Cardiac fibroblast (primary cell): ENCODE measurements at regions not wholly inside any gene's neighbourhood (a gene's known extent, or its start where the extent isn't known, plus 50 kb on each side); places are given as distances from the start of the nearest gene placed in this dataset.

Experiments
- DNase-seq, 2 donors: peaks; one replicate each; pipeline versions ENCODE4 v3.0.0 to v3.0.0-alpha.2; 2010; ENCODE audit warnings: low read depth in 2 of 2
- H3K4me3 ChIP-seq, 2 donors: replicated peaks in 1 of 2; 1 replicate in 1 of 2; 2 replicates in 1 of 2; pipeline ENCODE4 v1.5.1; 2011; ENCODE audit warnings: low read depth in 2 of 2, low read length in 2 of 2, mild to moderate bottlenecking in 2 of 2, moderate library complexity in 1 of 2
- TF ChIP-seq, protein P1 (sequence below): IDR thresholded peaks from one replicate; pipeline ENCODE4 v1.5.1; 2011; ENCODE audit warnings: low read depth, mild to moderate bottlenecking, low read length, inconsistent platforms

DNA sequence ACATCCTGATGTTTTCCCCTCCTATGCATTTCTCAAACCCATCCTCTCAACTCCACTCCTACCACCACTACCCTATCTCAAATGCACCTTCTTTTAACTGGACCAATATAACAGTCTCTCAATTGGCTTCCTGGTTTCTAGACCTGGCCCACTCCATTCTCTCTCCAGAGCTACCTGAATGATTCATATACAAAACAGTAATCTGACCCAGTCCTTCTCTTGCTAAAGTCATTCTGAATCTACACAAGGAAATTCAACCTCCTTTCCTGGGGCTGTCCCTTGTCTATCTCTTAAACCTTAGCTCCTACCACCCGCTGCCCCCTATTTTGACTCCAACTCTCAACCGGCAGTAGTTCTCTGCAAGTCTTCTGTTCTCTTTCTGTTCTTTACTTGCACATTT lies 97.2 kb downstream of the PCSK1 start:
- TF ChIP-seq, protein P1, sequence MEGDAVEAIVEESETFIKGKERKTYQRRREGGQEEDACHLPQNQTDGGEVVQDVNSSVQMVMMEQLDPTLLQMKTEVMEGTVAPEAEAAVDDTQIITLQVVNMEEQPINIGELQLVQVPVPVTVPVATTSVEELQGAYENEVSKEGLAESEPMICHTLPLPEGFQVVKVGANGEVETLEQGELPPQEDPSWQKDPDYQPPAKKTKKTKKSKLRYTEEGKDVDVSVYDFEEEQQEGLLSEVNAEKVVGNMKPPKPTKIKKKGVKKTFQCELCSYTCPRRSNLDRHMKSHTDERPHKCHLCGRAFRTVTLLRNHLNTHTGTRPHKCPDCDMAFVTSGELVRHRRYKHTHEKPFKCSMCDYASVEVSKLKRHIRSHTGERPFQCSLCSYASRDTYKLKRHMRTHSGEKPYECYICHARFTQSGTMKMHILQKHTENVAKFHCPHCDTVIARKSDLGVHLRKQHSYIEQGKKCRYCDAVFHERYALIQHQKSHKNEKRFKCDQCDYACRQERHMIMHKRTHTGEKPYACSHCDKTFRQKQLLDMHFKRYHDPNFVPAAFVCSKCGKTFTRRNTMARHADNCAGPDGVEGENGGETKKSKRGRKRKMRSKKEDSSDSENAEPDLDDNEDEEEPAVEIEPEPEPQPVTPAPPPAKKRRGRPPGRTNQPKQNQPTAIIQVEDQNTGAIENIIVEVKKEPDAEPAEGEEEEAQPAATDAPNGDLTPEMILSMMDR = no peak
- DNase-seq = peak in 1 of 2 donors; percentile 52
- H3K4me3 ChIP-seq = no peak overlapping the region

DNA sequence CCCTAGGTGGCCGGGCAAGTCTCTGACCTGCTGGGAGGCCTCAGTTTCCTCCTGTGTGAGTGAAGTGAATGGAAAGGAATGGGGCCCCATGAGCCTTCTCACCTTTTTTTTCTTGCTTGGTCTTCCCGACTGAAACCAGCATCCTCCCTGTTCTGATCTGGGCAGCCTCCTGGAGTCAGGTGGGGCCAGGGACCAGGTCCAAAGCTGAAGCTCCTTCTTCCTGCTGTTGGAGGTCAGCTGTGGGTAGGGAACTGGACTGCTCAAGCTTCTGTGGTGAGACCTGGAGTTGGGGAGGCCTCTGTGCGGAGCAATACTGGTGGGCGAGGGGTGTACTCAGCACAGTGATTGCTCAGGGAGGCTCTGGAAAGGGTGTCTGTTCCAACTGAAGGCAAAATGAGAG lies 99.7 kb downstream of the PCSK1 start:
- no peak overlapping the region for H3K4me3 ChIP-seq
- TF ChIP-seq, protein P1 = no peak
- no peak for DNase-seq

DNA sequence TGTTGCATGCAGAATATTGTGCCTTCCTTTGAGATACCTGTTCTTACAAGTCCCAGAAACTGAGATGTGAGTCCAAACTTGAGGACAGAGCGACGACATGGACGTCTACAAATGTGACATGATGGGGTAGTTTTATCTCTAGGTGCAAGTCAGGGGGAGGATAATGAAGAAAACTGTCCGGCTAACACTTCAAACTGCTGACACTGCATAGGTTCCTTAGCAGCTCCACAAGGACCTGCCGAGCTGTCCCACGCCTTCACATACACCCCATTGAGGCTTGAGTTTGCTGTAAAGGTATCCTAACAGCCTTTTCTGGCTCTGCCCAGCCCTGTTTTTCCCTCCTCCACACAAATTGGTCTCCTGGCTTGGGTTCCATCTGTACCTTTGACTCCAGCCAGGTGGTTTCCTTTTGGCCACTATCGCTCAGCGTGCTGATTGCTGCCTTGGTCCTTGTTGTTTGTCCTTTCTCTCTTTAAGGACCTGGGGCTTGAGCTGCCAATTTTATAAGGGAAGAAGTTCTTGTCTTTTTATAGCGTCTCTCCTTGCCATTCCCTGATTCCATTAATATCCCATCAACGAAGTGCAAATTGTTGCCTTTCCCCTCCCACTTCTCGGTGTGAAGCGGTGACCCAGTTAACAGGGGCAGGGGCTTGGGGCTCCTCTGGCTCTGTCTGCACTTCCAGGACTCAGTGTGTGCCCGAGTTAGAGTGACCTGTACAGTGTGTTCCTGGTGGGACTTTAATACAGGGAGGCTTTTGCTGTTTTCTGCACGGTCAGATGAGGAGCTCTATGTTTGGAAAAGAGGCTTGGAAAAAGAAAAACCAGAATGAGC lies 100.3 kb downstream of the PCSK1 start:
- TF ChIP-seq, protein P1 = no peak
- H3K4me3 ChIP-seq = no peak overlapping the region
- DNase-seq = no peak

DNA sequence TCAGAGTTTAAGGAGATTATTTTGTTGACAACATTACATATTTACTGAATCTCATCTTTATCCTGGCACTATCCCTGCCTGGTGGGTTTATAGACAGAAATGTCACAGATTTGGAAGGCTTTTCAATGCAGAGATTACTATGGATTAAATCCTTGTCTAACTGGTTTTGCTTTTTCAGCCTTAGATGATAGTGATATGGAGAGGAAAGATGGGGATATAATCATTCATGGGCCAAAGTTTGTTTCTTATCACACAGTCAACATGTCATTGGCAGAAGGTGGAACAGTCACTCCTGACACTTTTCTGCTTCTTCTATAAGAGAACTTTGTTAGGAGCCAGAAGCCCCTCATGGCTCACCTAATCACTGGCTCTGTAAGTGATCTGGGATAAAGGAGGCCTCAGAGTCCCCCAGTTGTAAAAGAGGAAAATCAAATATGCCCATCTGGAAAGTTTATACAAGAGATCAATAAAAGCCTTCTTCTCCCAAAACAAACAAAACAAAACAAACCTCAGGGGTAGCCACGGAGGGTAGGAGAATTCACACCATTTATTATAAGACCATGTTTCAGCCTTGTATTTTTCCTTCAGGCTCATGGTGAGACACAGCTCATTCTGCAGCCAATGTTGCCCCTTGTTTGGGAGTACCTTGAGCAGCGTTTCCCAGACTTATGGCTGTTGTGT lies 101.2 kb downstream of the PCSK1 start:
- TF ChIP-seq, protein P1 = no peak
- no peak overlapping the region for H3K4me3 ChIP-seq
- no peak for DNase-seq

DNA sequence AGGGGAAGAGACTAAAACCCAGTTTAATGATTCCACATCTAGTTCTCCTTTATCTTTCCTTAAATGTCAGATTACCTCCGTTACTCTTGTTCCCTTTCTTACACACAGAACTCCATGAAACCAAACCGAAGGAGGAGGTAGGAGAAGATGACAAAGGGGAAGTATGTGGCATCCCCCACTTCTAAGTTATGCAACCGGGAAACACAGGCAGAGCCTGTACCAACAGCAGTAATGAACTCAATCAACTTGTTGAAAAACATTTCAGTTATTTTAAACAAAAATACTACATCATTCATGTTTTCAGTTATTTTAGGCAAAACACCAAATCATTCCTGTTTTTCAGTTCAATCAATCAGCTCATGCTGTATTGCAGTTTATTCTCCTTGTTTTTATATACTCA lies 101.8 kb downstream of the PCSK1 start:
- no peak overlapping the region for H3K4me3 ChIP-seq
- DNase-seq = peak; percentile 49 to 70
- TF ChIP-seq, protein P1 = no peak

DNA sequence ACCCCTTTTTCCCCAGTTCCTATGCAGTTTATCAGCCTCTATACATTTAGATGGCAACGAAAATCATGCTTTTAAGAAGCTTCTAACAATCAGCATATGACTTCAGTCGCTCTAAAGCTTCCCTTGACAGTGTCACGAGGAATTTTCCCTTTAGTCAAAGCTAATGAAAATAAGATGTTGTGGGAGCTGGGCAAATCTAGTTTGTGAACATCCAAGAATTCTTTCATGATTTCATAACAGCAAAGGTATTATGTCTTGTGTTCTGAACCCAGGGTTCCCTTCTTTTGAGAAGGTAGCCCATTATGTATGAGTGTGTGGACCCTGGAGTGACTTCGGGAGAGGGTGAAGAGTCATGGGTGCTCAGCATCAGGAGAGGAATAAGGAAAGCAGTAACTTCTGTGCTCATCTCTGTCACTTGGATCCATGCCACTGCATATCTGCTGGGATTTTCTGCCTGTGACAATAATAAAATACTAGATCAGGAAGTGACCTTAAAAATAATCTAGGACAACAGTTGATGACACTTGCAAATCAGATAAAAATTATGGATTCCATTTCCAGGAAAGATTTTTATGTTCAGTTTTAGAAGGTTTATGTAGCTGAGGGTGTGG lies 102.4 kb downstream of the PCSK1 start:
- TF ChIP-seq, protein P1 = no peak

More for the DNA sequence above, 102.4 kb downstream of the PCSK1 start:
- no peak for DNase-seq
- no peak overlapping the region for H3K4me3 ChIP-seq
